ENCODE measurements at regions not wholly inside any gene's neighbourhood (a gene's known extent, or its start where the extent isn't known, plus 50 kb on each side); places are given as distances from the start of the nearest gene placed in this dataset.

- no peak for DNase-seq (ENCODE audit: low read depth in 2 of 2)
Measured at GRCh38 chr5:10077791-10078545, 171.7 kb downstream of the ATPSCKMT start.

GRCh38 chr5:10073441-10074104, 176.1 kb downstream of the ATPSCKMT start:
- no peak for DNase-seq (ENCODE audit: low read depth in 2 of 2)

GRCh38 chr5:10069637-10070313, 179.9 kb downstream of the ATPSCKMT start:
- DNase-seq (ENCODE audit: low read depth in 2 of 2): no peak

GRCh38 chr5:10065428-10066000, 184.2 kb downstream of the ATPSCKMT start:
- DNase-seq (ENCODE audit: low read depth in 2 of 2): no peak

- DNase-seq (ENCODE audit: low read depth in 2 of 2): no peak
Measured at GRCh38 chr5:10064546-10065195, 185.0 kb downstream of the ATPSCKMT start.

- DNase-seq (ENCODE audit: low read depth in 2 of 2): no peak
Measured at GRCh38 chr5:10063997-10064396, 185.7 kb downstream of the ATPSCKMT start.

GRCh38 chr5:10059980-10060379, 189.7 kb downstream of the ATPSCKMT start:
- DNase-seq (ENCODE audit: low read depth in 2 of 2): no peak

GRCh38 chr5:10059556-10059955, 190.1 kb downstream of the ATPSCKMT start:
- no peak for DNase-seq (ENCODE audit: low read depth in 2 of 2)

- DNase-seq (ENCODE audit: low read depth in 2 of 2): no peak
Measured at GRCh38 chr5:10057356-10057755, 192.3 kb downstream of the ATPSCKMT start.

GRCh38 chr5:10056228-10056760, 193.4 kb downstream of the ATPSCKMT start:
- DNase-seq (ENCODE audit: low read depth in 2 of 2): no peak

- no peak for DNase-seq (ENCODE audit: low read depth in 2 of 2)
Measured at GRCh38 chr5:10049858-10050455, 199.7 kb downstream of the ATPSCKMT start.

GRCh38 chr5:10046676-10047075, 203.0 kb downstream of the ATPSCKMT start:
- no peak for DNase-seq (ENCODE audit: low read depth in 2 of 2)

- DNase-seq (ENCODE audit: low read depth in 2 of 2): no peak
Measured at GRCh38 chr5:10045376-10045775, 204.3 kb downstream of the ATPSCKMT start.

GRCh38 chr5:10036136-10036815, 213.4 kb downstream of the ATPSCKMT start:
- DNase-seq (ENCODE audit: low read depth in 2 of 2): no peak

GRCh38 chr5:10034001-10034400, 215.7 kb downstream of the ATPSCKMT start:
- no peak for DNase-seq (ENCODE audit: low read depth in 2 of 2)

GRCh38 chr5:10031817-10032216, 217.9 kb downstream of the ATPSCKMT start:
- DNase-seq (ENCODE audit: low read depth in 2 of 2): no peak

GRCh38 chr5:10030219-10030831, 219.4 kb downstream of the ATPSCKMT start:
- no peak for DNase-seq (ENCODE audit: low read depth in 2 of 2)

GRCh38 chr5:10023494-10023893, 226.2 kb downstream of the ATPSCKMT start:
- DNase-seq (ENCODE audit: low read depth in 2 of 2): no peak

GRCh38 chr5:10021248-10021647, 228.4 kb downstream of the ATPSCKMT start:
- no peak for DNase-seq (ENCODE audit: low read depth in 2 of 2)

- no peak for DNase-seq (ENCODE audit: low read depth in 2 of 2)
Measured at GRCh38 chr5:10019236-10019635, 230.5 kb downstream of the ATPSCKMT start.
